ENCODE measurements at regions not wholly inside any gene's neighbourhood (a gene's known extent, or its start where the extent isn't known, plus 50 kb on each side); places are given as distances from the start of the nearest gene placed in this dataset.

GRCh38 chr5:89735082-89735481 is 674.5 kb downstream of the CETN3 start:
- no peaks in the 10 kb centered on the region for H3K27me3 ChIP-seq (ENCODE audit: insufficient read depth, low read depth, low read length)
- H3K9me2 ChIP-seq (ENCODE audit: insufficient read depth, low read length): no peaks in the 10 kb centered on the region
- H3K9ac ChIP-seq (ENCODE audit: low read length): no peak overlapping the region
- no peaks in the 10 kb centered on the region for H3K79me2 ChIP-seq (replicated peaks; ENCODE audit: insufficient read depth, low read length)
- no peaks in the 10 kb centered on the region for H3F3A ChIP-seq (ENCODE audit: insufficient read depth, low read length, poor library complexity, severe bottlenecking)
- no peaks in the 10 kb centered on the region for H4K20me1 ChIP-seq (ENCODE audit: insufficient read depth)
- no peaks in the 10 kb centered on the region for H3K36me3 ChIP-seq (ENCODE audit: insufficient read depth, low read length)
- no peak for TF ChIP-seq EZH2 (IDR thresholded peaks at IDR 0.05; ENCODE audit: borderline replicate concordance, insufficient read depth, low read length, poor library complexity, severe bottlenecking)
- TF ChIP-seq EP300 (conservative IDR thresholded peaks at IDR 0.05; ENCODE audit: poor library complexity, severe bottlenecking): no peak
- TF ChIP-seq, protein P1, sequence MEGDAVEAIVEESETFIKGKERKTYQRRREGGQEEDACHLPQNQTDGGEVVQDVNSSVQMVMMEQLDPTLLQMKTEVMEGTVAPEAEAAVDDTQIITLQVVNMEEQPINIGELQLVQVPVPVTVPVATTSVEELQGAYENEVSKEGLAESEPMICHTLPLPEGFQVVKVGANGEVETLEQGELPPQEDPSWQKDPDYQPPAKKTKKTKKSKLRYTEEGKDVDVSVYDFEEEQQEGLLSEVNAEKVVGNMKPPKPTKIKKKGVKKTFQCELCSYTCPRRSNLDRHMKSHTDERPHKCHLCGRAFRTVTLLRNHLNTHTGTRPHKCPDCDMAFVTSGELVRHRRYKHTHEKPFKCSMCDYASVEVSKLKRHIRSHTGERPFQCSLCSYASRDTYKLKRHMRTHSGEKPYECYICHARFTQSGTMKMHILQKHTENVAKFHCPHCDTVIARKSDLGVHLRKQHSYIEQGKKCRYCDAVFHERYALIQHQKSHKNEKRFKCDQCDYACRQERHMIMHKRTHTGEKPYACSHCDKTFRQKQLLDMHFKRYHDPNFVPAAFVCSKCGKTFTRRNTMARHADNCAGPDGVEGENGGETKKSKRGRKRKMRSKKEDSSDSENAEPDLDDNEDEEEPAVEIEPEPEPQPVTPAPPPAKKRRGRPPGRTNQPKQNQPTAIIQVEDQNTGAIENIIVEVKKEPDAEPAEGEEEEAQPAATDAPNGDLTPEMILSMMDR (IDR thresholded peaks at IDR 0.05; ENCODE audit: poor library complexity, severe bottlenecking): no peak
- TF ChIP-seq, protein P2, sequence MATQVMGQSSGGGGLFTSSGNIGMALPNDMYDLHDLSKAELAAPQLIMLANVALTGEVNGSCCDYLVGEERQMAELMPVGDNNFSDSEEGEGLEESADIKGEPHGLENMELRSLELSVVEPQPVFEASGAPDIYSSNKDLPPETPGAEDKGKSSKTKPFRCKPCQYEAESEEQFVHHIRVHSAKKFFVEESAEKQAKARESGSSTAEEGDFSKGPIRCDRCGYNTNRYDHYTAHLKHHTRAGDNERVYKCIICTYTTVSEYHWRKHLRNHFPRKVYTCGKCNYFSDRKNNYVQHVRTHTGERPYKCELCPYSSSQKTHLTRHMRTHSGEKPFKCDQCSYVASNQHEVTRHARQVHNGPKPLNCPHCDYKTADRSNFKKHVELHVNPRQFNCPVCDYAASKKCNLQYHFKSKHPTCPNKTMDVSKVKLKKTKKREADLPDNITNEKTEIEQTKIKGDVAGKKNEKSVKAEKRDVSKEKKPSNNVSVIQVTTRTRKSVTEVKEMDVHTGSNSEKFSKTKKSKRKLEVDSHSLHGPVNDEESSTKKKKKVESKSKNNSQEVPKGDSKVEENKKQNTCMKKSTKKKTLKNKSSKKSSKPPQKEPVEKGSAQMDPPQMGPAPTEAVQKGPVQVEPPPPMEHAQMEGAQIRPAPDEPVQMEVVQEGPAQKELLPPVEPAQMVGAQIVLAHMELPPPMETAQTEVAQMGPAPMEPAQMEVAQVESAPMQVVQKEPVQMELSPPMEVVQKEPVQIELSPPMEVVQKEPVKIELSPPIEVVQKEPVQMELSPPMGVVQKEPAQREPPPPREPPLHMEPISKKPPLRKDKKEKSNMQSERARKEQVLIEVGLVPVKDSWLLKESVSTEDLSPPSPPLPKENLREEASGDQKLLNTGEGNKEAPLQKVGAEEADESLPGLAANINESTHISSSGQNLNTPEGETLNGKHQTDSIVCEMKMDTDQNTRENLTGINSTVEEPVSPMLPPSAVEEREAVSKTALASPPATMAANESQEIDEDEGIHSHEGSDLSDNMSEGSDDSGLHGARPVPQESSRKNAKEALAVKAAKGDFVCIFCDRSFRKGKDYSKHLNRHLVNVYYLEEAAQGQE (IDR thresholded peaks at IDR 0.05; ENCODE audit: borderline replicate concordance): no peak
- TF ChIP-seq SMC3 (conservative IDR thresholded peaks at IDR 0.05; ENCODE audit: poor library complexity): no peak
- TF ChIP-seq MXI1 (conservative IDR thresholded peaks at IDR 0.05; ENCODE audit: poor library complexity, severe bottlenecking): no peak
- no peak for TF ChIP-seq RAD21 (conservative IDR thresholded peaks at IDR 0.05)
- TF ChIP-seq POLR2AphosphoS5 (IDR thresholded peaks at IDR 0.05): no peak
- H3K9me3 ChIP-seq (ENCODE audit: low read length): no peaks in the 10 kb centered on the region
- H3K4me2 ChIP-seq (ENCODE audit: low read length): no peak overlapping the region
- no peak overlapping the region for H2AFZ ChIP-seq (ENCODE audit: low read depth, low read length)
- no peak overlapping the region for H3K27ac ChIP-seq (ENCODE audit: low read length)
- H3K4me3 ChIP-seq (ENCODE audit: low read length): no peak overlapping the region

GRCh38 chr5:89733772-89734171 is 675.8 kb downstream of the CETN3 start:
- TF ChIP-seq EZH2 (IDR thresholded peaks at IDR 0.05; ENCODE audit: borderline replicate concordance, insufficient read depth, low read length, poor library complexity, severe bottlenecking) (no peak), EP300 (conservative IDR thresholded peaks at IDR 0.05; ENCODE audit: poor library complexity, severe bottlenecking) (no peak), TAF1 (IDR thresholded peaks at IDR 0.05; ENCODE audit: low read depth) (no peak), POLR2AphosphoS5 (IDR thresholded peaks at IDR 0.05) (no peak)
- TF ChIP-seq, protein P1 (IDR thresholded peaks at IDR 0.05; ENCODE audit: poor library complexity, severe bottlenecking): no peak
- H2AFZ ChIP-seq (ENCODE audit: low read depth, low read length): no peak overlapping the region
- H4K20me1 ChIP-seq (ENCODE audit: insufficient read depth): no peaks in the 10 kb centered on the region
- no peaks in the 10 kb centered on the region for H3K36me3 ChIP-seq (ENCODE audit: insufficient read depth, low read length)
- no peaks in the 10 kb centered on the region for H3K27me3 ChIP-seq (ENCODE audit: insufficient read depth, low read depth, low read length)
- no peak overlapping the region for H3K4me3 ChIP-seq (ENCODE audit: low read length)
- H3K27ac ChIP-seq (ENCODE audit: low read length): no peak overlapping the region
- H3K9me2 ChIP-seq (ENCODE audit: insufficient read depth, low read length): no peaks in the 10 kb centered on the region
- H3K4me2 ChIP-seq (ENCODE audit: low read length): no peak overlapping the region
- H3K9me3 ChIP-seq (ENCODE audit: low read length): no peaks in the 10 kb centered on the region
- H3K9ac ChIP-seq (ENCODE audit: low read length): no peak overlapping the region
- no peaks in the 10 kb centered on the region for H3F3A ChIP-seq (ENCODE audit: insufficient read depth, low read length, poor library complexity, severe bottlenecking)
- H3K79me2 ChIP-seq (replicated peaks; ENCODE audit: insufficient read depth, low read length): no peaks in the 10 kb centered on the region

Data from neural cell (in vitro differentiated cells).